MM.1S (cell line): ENCODE measurements at regions not wholly inside any gene's neighbourhood (a gene's known extent, or its start where the extent isn't known, plus 50 kb on each side); places are given as distances from the start of the nearest gene placed in this dataset.

ENCODE experiments used
- DNase-seq: peaks from one replicate; pipeline ENCODE4 v3.0.0-alpha.2; 2015
- H2AFZ ChIP-seq: fragments of 300-600 bp; sonication (generic); 2 replicates; pipeline ENCODE4 v1.6.0; 2016; ENCODE audit warnings: antibody characterized with exemption, low read length
- H3F3A ChIP-seq: fragments of 300-600 bp; sonication (generic); 2 replicates; pipeline ENCODE4 v1.6.1; 2016; ENCODE audit warnings: mild to moderate bottlenecking, antibody characterized with exemption, low read length, moderate library complexity, mixed read lengths; ENCODE audit not compliant: insufficient read depth
- H3K27ac ChIP-seq: fragments of 300-600 bp; sonication (generic); 2 replicates; pipeline ENCODE4 v1.5.1; 2016; ENCODE audit warnings: mild to moderate bottlenecking, low read length
- H3K27me3 ChIP-seq: fragments of 300-600 bp; sonication (generic); replicated peaks from 2 replicates; pipeline ENCODE4 v1.6.0; 2016; ENCODE audit warnings: low read length; ENCODE audit not compliant: insufficient read depth
- H3K36me3 ChIP-seq: fragments of 300-600 bp; sonication (generic); replicated peaks from 2 replicates; pipeline ENCODE4 v1.6.1; 2016; ENCODE audit warnings: mild to moderate bottlenecking, low read length, mixed read lengths; ENCODE audit not compliant: insufficient read depth
- H3K4me1 ChIP-seq: fragments of 300-600 bp; sonication (generic); 2 replicates; pipeline ENCODE4 v1.6.1; 2016; ENCODE audit warnings: low read length, mixed read lengths
- H3K4me2 ChIP-seq: fragments of 300-600 bp; sonication (generic); 2 replicates; pipeline ENCODE4 v1.6.0; 2016; ENCODE audit warnings: low read depth, low read length
- H3K4me3 ChIP-seq: fragments of 300-600 bp; sonication (generic); 2 replicates; pipeline ENCODE4 v1.5.1; 2016; ENCODE audit warnings: low read length, mixed read lengths
- H3K79me2 ChIP-seq: fragments of 300-600 bp; sonication (generic); 2 replicates; pipeline ENCODE4 v1.6.1; 2016; ENCODE audit warnings: mixed run types, low read length, mixed read lengths
- H3K9ac ChIP-seq: fragments of 300-600 bp; sonication (generic); 2 replicates; pipeline ENCODE4 v1.6.1; 2016; ENCODE audit warnings: low read length, mixed read lengths
- H3K9me2 ChIP-seq: fragments of 300-600 bp; sonication (generic); replicated peaks from 2 replicates; pipeline ENCODE4 v1.6.1; 2016; ENCODE audit warnings: mild to moderate bottlenecking, low read length, mixed read lengths; ENCODE audit not compliant: insufficient read depth
- H3K9me3 ChIP-seq: fragments of 300-600 bp; sonication (generic); replicated peaks from 2 replicates; pipeline ENCODE4 v1.6.1; 2016; ENCODE audit warnings: mild to moderate bottlenecking, low read length, mixed read lengths; ENCODE audit not compliant: insufficient read depth
- H4K20me1 ChIP-seq: fragments of 300-600 bp; sonication (generic); 2 replicates; pipeline ENCODE4 v1.6.1; 2016; ENCODE audit warnings: mild to moderate bottlenecking, low read length, moderate library complexity, mixed read lengths; ENCODE audit not compliant: insufficient read depth
- EZH2 ChIP-seq: fragments of 300-600 bp; sonication (generic); optimal IDR thresholded peaks from 2 replicates; pipeline ENCODE3; 2017; ENCODE audit warnings: low read depth, mild to moderate bottlenecking, antibody characterized with exemption, low read length, mixed read lengths
- EZH2phosphoT487 ChIP-seq: fragments of 300-600 bp; sonication (generic); IDR thresholded peaks from 2 replicates; pipeline ENCODE4 v1.6.1; 2018; ENCODE audit warnings: antibody characterized with exemption, low read length
- TF ChIP-seq, protein P1 (sequence below): fragments of 300-600 bp; sonication (generic); IDR thresholded peaks from 2 replicates; pipeline ENCODE4 v1.5.1; 2016; ENCODE audit warnings: antibody characterized with exemption, low read length, mixed read lengths

DNA sequence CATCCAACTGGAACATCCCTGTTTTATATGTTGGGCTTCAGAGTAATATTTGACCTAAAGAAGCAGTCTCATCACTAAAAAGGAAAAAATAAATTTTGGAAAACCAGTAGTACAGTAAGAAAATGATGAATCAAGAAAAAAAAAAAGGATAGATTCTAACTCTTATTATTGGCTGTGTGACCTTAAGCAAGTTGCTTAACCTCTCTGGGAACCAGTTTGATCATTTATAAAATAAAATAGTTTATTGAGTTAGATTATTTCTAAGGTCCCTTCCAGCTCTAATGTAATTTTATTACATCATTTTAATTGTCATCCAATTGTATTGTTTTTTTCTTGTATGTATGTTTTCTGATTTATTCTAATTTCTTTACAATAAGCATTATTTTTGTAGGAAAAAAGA lies 127.0 kb downstream of the PRELID2 start:
- DNase-seq: no peak
- H4K20me1 ChIP-seq: no peaks in the 10 kb centered on the region
- TF ChIP-seq, protein P1, sequence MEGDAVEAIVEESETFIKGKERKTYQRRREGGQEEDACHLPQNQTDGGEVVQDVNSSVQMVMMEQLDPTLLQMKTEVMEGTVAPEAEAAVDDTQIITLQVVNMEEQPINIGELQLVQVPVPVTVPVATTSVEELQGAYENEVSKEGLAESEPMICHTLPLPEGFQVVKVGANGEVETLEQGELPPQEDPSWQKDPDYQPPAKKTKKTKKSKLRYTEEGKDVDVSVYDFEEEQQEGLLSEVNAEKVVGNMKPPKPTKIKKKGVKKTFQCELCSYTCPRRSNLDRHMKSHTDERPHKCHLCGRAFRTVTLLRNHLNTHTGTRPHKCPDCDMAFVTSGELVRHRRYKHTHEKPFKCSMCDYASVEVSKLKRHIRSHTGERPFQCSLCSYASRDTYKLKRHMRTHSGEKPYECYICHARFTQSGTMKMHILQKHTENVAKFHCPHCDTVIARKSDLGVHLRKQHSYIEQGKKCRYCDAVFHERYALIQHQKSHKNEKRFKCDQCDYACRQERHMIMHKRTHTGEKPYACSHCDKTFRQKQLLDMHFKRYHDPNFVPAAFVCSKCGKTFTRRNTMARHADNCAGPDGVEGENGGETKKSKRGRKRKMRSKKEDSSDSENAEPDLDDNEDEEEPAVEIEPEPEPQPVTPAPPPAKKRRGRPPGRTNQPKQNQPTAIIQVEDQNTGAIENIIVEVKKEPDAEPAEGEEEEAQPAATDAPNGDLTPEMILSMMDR: no peak
- TF ChIP-seq EZH2phosphoT487: no peak
- TF ChIP-seq EZH2: no peak
- H3K9ac ChIP-seq: no peak overlapping the region
- no peak overlapping the region for H2AFZ ChIP-seq
- no peaks in the 10 kb centered on the region for H3K79me2 ChIP-seq
- no peaks in the 10 kb centered on the region for H3K9me2 ChIP-seq
- no peaks in the 10 kb centered on the region for H3K27me3 ChIP-seq
- H3K36me3 ChIP-seq: no peaks in the 10 kb centered on the region
- H3K4me2 ChIP-seq: no peak overlapping the region
- H3K4me1 ChIP-seq: peaks cover 10% of the 10 kb centered on the region; the same call in 1 of the 2 replicates
- no peaks in the 10 kb centered on the region for H3F3A ChIP-seq
- H3K27ac ChIP-seq: no peak overlapping the region
- H3K9me3 ChIP-seq: no peaks in the 10 kb centered on the region
- H3K4me3 ChIP-seq: no peak overlapping the region

DNA sequence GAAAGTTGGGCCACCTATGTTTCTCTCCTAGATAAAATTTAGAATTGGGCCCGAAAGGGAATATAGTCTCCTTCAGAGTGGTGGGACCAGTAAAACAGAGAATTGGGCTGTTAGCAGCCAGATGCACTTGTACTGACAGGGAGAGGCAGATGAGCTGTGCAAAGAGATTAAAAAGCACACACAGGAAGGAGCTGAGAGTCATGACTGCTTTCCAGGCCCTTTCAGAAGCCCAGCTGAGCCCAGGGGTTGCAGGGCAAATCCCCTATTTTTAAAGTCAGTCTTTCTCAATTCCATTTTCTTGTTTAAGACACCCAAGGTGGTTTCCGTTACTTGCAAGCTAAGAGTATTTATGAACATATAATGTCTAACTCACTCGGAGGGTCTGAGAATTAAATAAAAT lies 130.4 kb downstream of the PRELID2 start:
- Histone ChIP-seq H4K20me1 (no peaks in the 10 kb centered on the region), H3K27ac (peak overlapping the region; percentile 2; the same call in 1 of the 2 replicates), H2AFZ (no peak overlapping the region), H3K4me2 (peak overlapping the region; percentile 2; the same call in 1 of the 2 replicates), H3K36me3 (no peaks in the 10 kb centered on the region), H3K4me3 (no peak overlapping the region), H3K79me2 (no peaks in the 10 kb centered on the region), H3K9me2 (no peaks in the 10 kb centered on the region), H3K9me3 (no peaks in the 10 kb centered on the region), H3K9ac (no peak overlapping the region), H3K27me3 (no peaks in the 10 kb centered on the region), H3F3A (no peaks in the 10 kb centered on the region), H3K4me1 (peaks cover 10% of the 10 kb centered on the region; the same call in 1 of the 2 replicates)
- peak; percentile 60 for DNase-seq
- TF ChIP-seq EZH2phosphoT487 (no peak), EZH2 (no peak)
- TF ChIP-seq, protein P1: no peak

DNA sequence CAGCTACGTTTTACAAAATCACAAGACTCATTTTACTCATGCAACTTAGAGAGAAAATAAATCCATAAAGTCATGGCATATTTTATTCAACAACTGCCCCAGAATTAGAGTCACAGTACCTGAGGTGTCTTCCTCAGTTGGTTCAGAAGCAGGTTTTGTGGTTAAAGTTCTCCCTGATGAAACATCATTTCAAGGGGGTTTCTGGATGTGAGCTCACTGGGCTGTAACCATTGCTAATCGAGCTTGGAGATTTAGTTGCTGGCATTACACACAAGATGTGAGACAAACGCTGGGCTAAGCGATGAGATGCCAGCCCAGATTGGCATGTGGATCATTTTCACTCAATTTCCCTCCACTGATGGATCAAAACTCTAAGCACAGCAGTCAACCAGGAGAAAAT lies 131.3 kb downstream of the PRELID2 start:
- Histone ChIP-seq H3K4me2 (no peak overlapping the region), H3K79me2 (no peaks in the 10 kb centered on the region), H3K4me3 (no peak overlapping the region), H2AFZ (no peak overlapping the region), H3K9ac (no peak overlapping the region), H3K36me3 (no peaks in the 10 kb centered on the region), H3K9me2 (no peaks in the 10 kb centered on the region), H3K9me3 (no peaks in the 10 kb centered on the region), H4K20me1 (no peaks in the 10 kb centered on the region), H3K27ac (no peak overlapping the region), H3K27me3 (no peaks in the 10 kb centered on the region), H3F3A (no peaks in the 10 kb centered on the region), H3K4me1 (peaks cover 10% of the 10 kb centered on the region; the same call in 1 of the 2 replicates)
- DNase-seq: no peak
- TF ChIP-seq EZH2phosphoT487: no peak
- TF ChIP-seq, protein P1: no peak
- no peak for TF ChIP-seq EZH2
